ENCODE measurements at regions not wholly inside any gene's neighbourhood (a gene's known extent, or its start where the extent isn't known, plus 50 kb on each side); places are given as distances from the start of the nearest gene placed in this dataset.
A peak's percentile ranks its signal among the peaks of the same experiment; 100 is the strongest.

DNA sequence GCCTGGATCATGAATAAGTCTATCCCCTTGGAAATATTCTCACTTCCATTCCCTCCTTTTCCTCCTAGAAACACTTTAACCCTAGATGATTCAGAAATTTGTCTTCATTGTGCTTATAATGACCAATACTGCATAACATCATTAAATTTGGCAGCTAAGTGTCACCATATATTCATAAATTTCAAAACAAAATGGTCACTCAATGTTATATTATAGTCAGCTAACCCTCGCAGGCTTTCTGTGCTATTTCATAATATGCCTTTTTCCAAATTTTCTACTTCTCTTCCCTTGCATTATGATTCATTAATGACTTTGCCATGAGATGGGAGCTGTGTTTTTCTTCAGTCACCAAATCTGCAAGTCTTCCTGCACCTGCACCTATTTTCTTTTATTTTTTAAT lies 308.3 kb upstream of the AKR1E2 start:
- no peak overlapping the region for H3K27ac Mint-ChIP-seq
- ChIA-PET CTCF (no interaction called here), POLR2A (no interaction called here)
- no peaks in the 10 kb centered on the region for H3K79me2 ChIP-seq (ENCODE audit: control insufficient read depth, insufficient read depth, low read length)
- ATAC-seq (ENCODE audit: low read depth) (no peak), DNase-seq (no peak)
- no peak overlapping the region for H3K4me2 ChIP-seq (replicated peaks; ENCODE audit: low read depth, low read length, poor library complexity, severe bottlenecking)
- no peaks in the 10 kb centered on the region for H3K9me3 ChIP-seq (ENCODE audit: control extremely low read depth in 1 of 3, control insufficient read depth in 2 of 3, insufficient read depth in 1 of 3, low read length in 2 of 3)
- H2AFZ ChIP-seq (ENCODE audit: insufficient read depth, low read depth, low read length, poor library complexity, severe bottlenecking) = no peak overlapping the region
- H3K9me3 Mint-ChIP-seq (ENCODE audit: insufficient read depth) = no peaks in the 10 kb centered on the region
- no peak for TF ChIP-seq EZH2 (IDR thresholded peaks at IDR 0.05; ENCODE audit: borderline replicate concordance, insufficient read depth, low read depth, low read length, poor library complexity, severe bottlenecking)
- TF ChIP-seq, protein P1, sequence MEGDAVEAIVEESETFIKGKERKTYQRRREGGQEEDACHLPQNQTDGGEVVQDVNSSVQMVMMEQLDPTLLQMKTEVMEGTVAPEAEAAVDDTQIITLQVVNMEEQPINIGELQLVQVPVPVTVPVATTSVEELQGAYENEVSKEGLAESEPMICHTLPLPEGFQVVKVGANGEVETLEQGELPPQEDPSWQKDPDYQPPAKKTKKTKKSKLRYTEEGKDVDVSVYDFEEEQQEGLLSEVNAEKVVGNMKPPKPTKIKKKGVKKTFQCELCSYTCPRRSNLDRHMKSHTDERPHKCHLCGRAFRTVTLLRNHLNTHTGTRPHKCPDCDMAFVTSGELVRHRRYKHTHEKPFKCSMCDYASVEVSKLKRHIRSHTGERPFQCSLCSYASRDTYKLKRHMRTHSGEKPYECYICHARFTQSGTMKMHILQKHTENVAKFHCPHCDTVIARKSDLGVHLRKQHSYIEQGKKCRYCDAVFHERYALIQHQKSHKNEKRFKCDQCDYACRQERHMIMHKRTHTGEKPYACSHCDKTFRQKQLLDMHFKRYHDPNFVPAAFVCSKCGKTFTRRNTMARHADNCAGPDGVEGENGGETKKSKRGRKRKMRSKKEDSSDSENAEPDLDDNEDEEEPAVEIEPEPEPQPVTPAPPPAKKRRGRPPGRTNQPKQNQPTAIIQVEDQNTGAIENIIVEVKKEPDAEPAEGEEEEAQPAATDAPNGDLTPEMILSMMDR (IDR thresholded peaks at IDR 0.05) = no peak
- no peak overlapping the region for H3K4me3 Mint-ChIP-seq
- peaks cover 30% of the 10 kb centered on the region for H3K4me1 Mint-ChIP-seq
- peaks cover 25 to 28% of the 10 kb centered on the region in 2 donors for H3K4me1 ChIP-seq (ENCODE audit: control insufficient read depth in 2 of 2, insufficient read depth in 2 of 2, low read length in 2 of 2)
- no peaks in the 10 kb centered on the region for H3K27me3 ChIP-seq (replicated peaks in 1 of 4; ENCODE audit: control extremely low read depth in 1 of 4, control insufficient read depth in 3 of 4, insufficient read depth in 4 of 4, low read length in 3 of 4)
- no peak overlapping the region for H3K4me3 ChIP-seq (ENCODE audit: control extremely low read depth in 1 of 5, extremely low read depth in 1 of 5, insufficient read depth in 1 of 5, low read depth in 2 of 5, low read length in 4 of 5)
- peaks cover 9% of the 10 kb centered on the region for H3K27me3 Mint-ChIP-seq
- no peaks in the 10 kb centered on the region for H3K36me3 ChIP-seq (replicated peaks in 1 of 2; ENCODE audit: control extremely low read depth in 1 of 2, control insufficient read depth in 1 of 2, extremely low read depth in 1 of 2, insufficient read depth in 2 of 2, low read length in 1 of 2)
- no CpG with 5 or more reads among the region's 1 CpG for WGBS (ENCODE audit: insufficient coverage)
- intact Hi-C loops (cut with micrococcal nuclease) = no loop called here
- H4K20me1 ChIP-seq (ENCODE audit: control insufficient read depth, insufficient read depth, low read length, poor library complexity, severe bottlenecking) = no peaks in the 10 kb centered on the region
- H3K27ac ChIP-seq (ENCODE audit: low read length in 2 of 2) = no peak overlapping the region
- no peak overlapping the region for H3K9ac ChIP-seq (ENCODE audit: low read length)

DNA sequence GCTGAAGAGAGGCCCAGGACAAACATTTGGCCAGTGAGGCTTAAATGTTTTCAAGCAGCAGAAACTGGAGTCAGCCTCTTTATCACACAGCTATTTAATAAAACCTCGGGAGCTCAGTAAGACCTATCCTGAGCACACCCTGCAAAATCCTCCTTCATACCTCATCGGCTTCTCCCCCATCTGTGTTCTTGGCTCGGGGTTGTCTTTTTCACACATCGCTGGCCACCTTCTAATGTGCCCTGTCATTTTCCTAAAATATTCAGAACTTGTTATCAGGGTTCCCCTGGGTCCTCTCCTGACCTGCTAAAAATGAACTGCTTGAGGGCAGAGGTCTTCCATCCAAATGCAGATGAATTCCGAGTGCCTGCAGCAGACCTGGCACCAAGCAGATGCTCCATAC lies 310.3 kb upstream of the AKR1E2 start:
- Mint-ChIP-seq H3K9me3 (ENCODE audit: insufficient read depth) (no peaks in the 10 kb centered on the region), H3K27me3 (peaks cover 4% of the 10 kb centered on the region), H3K4me3 (no peak overlapping the region), H3K4me1 (peaks cover 29% of the 10 kb centered on the region), H3K27ac (no peak overlapping the region)
- Histone ChIP-seq H3K27me3 (replicated peaks in 1 of 4; ENCODE audit: control extremely low read depth in 1 of 4, control insufficient read depth in 3 of 4, insufficient read depth in 4 of 4, low read length in 3 of 4) (no peaks in the 10 kb centered on the region), H3K9ac (ENCODE audit: low read length) (no peak overlapping the region), H3K79me2 (ENCODE audit: control insufficient read depth, insufficient read depth, low read length) (no peaks in the 10 kb centered on the region), H3K4me3 (ENCODE audit: control extremely low read depth in 1 of 5, extremely low read depth in 1 of 5, insufficient read depth in 1 of 5, low read depth in 2 of 5, low read length in 4 of 5) (no peak overlapping the region), H4K20me1 (ENCODE audit: control insufficient read depth, insufficient read depth, low read length, poor library complexity, severe bottlenecking) (no peaks in the 10 kb centered on the region), H2AFZ (ENCODE audit: insufficient read depth, low read depth, low read length, poor library complexity, severe bottlenecking) (peak overlapping the region; percentile 49), H3K4me1 (ENCODE audit: control insufficient read depth in 2 of 2, insufficient read depth in 2 of 2, low read length in 2 of 2) (peaks cover 25 to 26% of the 10 kb centered on the region in 2 donors), H3K4me2 (replicated peaks; ENCODE audit: low read depth, low read length, poor library complexity, severe bottlenecking) (peak overlapping the region; percentile 65), H3K9me3 (ENCODE audit: control extremely low read depth in 1 of 3, control insufficient read depth in 2 of 3, insufficient read depth in 1 of 3, low read length in 2 of 3) (no peaks in the 10 kb centered on the region), H3K36me3 (replicated peaks in 1 of 2; ENCODE audit: control extremely low read depth in 1 of 2, control insufficient read depth in 1 of 2, extremely low read depth in 1 of 2, insufficient read depth in 2 of 2, low read length in 1 of 2) (no peaks in the 10 kb centered on the region), H3K27ac (ENCODE audit: low read length in 2 of 2) (no peak overlapping the region)
- no peak for DNase-seq
- no peak for TF ChIP-seq EZH2 (IDR thresholded peaks at IDR 0.05; ENCODE audit: borderline replicate concordance, insufficient read depth, low read depth, low read length, poor library complexity, severe bottlenecking)
- TF ChIP-seq, protein P1 (IDR thresholded peaks at IDR 0.05) = no peak
- CTCF ChIA-PET = no interaction called here
- no peak for ATAC-seq (ENCODE audit: low read depth)
- WGBS (ENCODE audit: insufficient coverage) = 14% methylated on average over 4 of the region's 5 CpGs
- POLR2A ChIA-PET = no interaction called here
- intact Hi-C loops (cut with micrococcal nuclease) = no loop called here

All from B cell (primary cell).